Brain microvascular endothelial cell (primary cell): ENCODE measurements at regions not wholly inside any gene's neighbourhood (a gene's known extent, or its start where the extent isn't known, plus 50 kb on each side); places are given as distances from the start of the nearest gene placed in this dataset.

ENCODE experiments used
- DNase-seq: peaks from one replicate; pipeline ENCODE4 v3.0.0-alpha.2; 2020
- H3K27ac ChIP-seq: fragments of 250-450 bp; sonication (Bioruptor Pico); 2 replicates; pipeline ENCODE4 v1.5.1; 2020; ENCODE audit warnings: mild to moderate bottlenecking, moderate library complexity
- H3K27me3 ChIP-seq: fragments of 250-450 bp; sonication (Bioruptor Pico); replicated peaks from 2 replicates; pipeline ENCODE4 v1.5.1; 2020; ENCODE audit warnings: mild to moderate bottlenecking
- H3K36me3 ChIP-seq: fragments of 250-450 bp; sonication (Bioruptor Pico); replicated peaks from 2 replicates; pipeline ENCODE4 v1.5.1; 2020; ENCODE audit warnings: mild to moderate bottlenecking
- H3K4me3 ChIP-seq: 2 replicates; pipeline ENCODE4 v1.5.1; 2011; ENCODE audit warnings: low read depth, mild to moderate bottlenecking, control low read depth, low read length, moderate library complexity
- in situ Hi-C: cut with HindIII; loops from 2 replicates; pipeline ENCODE4 v1.10.0; 2017; ENCODE audit warnings: low sequenced_read_pairs, low pct_ligation_motif_present
- TF ChIP-seq, protein P1 (sequence below): IDR thresholded peaks from 2 replicates; pipeline ENCODE4 v1.5.1; 2011; ENCODE audit warnings: low read depth, mild to moderate bottlenecking, moderate library complexity, low read length, control low read depth, inconsistent platforms; ENCODE audit errors: missing control alignments

DNA sequence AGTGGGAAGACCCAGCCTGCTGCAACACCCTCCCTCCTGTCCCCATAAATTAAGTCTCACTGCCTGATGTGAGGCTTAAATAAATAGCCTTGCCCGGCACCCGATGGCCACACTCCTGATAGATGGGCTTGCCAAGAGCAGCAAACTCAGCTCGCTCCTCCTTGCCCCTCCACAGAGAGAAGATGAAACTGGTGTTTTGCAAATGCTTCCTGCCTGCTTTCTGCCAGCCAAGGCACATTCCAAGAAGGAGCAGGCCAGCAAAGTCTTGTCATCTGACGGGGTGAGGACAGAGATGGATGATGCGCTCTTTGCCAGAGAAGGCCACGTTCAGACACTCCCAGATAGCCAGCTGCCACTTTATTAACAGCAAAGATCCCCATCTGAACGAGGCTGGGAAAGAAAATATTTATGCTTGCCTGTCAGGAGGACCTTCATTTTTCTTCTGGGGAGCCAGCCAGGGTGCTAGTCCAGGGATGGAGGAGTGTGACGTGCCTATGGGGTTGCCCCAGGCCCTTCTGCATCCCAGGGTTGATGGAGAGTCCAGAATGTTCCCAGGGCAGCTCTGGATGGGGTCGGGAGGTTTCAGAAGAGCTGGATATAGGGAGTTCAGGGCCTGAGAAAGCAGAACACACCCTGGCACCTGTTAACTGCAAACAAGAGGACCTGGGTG lies 265.4 kb downstream of the FOXD2 start:
- Histone ChIP-seq H3K27me3 (peaks cover 4% of the 10 kb centered on the region), H3K27ac (no peak overlapping the region), H3K4me3 (no peak overlapping the region), H3K36me3 (no peaks in the 10 kb centered on the region)
- DNase-seq, result no peak
- TF ChIP-seq, protein P1, sequence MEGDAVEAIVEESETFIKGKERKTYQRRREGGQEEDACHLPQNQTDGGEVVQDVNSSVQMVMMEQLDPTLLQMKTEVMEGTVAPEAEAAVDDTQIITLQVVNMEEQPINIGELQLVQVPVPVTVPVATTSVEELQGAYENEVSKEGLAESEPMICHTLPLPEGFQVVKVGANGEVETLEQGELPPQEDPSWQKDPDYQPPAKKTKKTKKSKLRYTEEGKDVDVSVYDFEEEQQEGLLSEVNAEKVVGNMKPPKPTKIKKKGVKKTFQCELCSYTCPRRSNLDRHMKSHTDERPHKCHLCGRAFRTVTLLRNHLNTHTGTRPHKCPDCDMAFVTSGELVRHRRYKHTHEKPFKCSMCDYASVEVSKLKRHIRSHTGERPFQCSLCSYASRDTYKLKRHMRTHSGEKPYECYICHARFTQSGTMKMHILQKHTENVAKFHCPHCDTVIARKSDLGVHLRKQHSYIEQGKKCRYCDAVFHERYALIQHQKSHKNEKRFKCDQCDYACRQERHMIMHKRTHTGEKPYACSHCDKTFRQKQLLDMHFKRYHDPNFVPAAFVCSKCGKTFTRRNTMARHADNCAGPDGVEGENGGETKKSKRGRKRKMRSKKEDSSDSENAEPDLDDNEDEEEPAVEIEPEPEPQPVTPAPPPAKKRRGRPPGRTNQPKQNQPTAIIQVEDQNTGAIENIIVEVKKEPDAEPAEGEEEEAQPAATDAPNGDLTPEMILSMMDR, result no peak
- in situ Hi-C loops, result no loop called here

DNA sequence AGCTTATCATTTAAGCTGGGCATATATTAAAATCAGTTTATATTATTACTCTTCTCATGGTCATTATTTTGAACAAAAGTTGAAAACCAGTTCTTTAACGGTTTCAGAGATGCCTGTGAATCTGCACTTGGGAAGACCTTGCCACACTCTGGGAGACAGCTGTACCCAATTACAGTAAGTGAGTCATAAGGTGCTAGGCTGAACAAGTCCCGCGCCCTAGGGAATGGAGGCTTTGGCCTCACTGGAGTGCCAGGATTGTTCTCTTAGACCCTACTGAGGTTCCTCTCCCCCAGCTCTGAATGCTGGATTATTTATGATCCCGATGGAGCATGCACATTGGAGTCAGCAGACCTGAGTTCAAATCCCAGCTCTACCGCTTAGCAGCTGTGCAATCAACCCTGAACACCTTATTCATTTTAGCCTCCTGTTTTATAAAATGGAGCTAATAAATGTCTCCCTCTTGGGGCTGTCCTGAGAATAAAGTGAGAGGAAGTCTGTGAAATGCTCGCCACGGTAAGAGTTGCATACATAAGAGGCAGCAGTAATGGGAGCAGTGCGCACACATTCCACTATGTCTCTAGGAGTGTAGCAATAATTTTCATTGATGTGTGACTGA lies 266.2 kb downstream of the FOXD2 start:
- peak; percentile 32 for DNase-seq
- TF ChIP-seq, protein P1, result peak; percentile 51
- no peak overlapping the region for H3K4me3 ChIP-seq
- no peak overlapping the region for H3K27ac ChIP-seq
- no peaks in the 10 kb centered on the region for H3K36me3 ChIP-seq
- in situ Hi-C loops, result no loop called here
- peaks cover 11% of the 10 kb centered on the region for H3K27me3 ChIP-seq

DNA sequence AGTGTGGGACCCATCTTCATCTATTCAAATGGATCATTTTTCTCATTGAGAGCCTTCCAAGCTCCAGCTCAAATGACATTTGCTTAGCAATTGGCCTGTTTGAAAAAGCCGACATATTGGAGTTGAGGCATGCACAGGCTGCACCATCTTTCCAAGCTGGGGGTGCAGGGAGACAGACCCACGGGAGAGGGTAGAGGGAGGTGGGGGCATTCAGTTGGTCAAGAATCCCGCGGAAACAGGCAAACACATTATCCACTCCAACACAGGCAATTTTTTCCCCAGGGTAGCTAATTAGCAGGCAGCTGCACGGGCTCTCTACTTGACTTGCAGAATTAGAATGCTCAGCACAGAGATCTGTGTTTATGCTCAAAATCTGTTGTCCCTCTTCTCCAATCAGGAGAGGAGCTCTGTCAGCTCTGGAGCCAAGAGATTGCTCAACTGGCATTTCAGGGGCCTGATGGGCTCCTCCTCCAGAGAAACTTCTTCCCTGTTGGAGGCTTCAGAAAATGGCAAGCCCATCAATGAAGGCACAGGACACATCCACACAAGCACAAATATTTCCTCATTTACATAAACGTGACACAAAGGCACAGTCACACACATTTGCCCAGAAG lies 267.8 kb downstream of the FOXD2 start:
- Histone ChIP-seq H3K27ac (no peak overlapping the region), H3K4me3 (no peak overlapping the region), H3K36me3 (no peaks in the 10 kb centered on the region), H3K27me3 (peaks cover 19% of the 10 kb centered on the region)
- no peak for DNase-seq
- TF ChIP-seq, protein P1, result no peak
- in situ Hi-C loops, result no loop called here

DNA sequence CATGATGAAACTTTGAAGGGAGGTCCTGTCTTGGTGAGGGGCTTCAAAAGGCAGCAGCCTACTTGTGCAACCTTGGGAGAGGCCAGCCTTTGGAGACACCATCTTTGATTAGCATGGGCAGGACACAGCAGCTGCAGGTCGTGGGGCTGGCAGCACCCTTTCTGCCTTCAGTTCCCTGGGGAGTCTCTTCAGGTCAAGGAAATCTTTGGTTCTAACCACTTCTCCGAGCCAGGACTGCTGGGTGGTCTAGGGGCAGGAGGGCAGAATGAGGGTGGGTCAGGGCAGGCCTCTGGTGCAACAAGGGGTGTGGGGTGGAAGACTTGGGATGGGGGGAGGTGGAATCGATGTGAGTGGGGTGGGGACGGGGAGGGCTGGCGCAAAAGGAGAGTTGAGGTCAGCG lies 269.7 kb downstream of the FOXD2 start:
- TF ChIP-seq, protein P1, result no peak
- no peak for DNase-seq
- in situ Hi-C loops, result no loop called here
- Histone ChIP-seq H3K4me3 (no peak overlapping the region), H3K36me3 (no peaks in the 10 kb centered on the region), H3K27ac (no peak overlapping the region), H3K27me3 (peaks cover 32% of the 10 kb centered on the region)

DNA sequence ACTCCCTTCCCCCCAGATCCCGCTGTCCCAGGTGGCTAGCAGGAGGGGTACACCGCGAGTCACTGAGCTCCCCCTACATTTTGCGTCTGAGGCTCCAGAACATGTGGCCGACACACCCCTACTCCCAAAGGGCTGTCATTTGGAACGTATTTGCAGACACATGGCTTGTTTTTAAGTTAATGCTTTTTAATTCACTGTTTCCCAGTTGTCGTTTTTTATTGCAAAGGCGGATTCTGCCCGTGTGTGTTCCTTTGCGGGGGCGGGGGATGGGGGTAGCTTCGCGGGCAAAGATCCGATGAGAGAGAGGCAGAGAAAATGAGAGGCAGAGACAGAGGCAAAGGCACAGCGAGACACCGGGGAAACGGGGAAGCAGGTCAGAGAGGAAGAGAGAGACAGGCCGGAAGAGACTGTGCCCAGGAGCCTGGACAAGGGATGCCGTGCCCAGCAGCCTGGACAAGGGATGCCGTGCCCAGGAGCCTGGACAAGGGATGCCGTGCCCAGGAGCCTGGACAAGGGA lies 270.2 kb downstream of the FOXD2 start:
- peaks cover 32% of the 10 kb centered on the region for H3K27me3 ChIP-seq
- TF ChIP-seq, protein P1, result no peak

More for the DNA sequence above, 270.2 kb downstream of the FOXD2 start:
- H3K36me3 ChIP-seq, result no peaks in the 10 kb centered on the region
- in situ Hi-C loops, result no loop called here
- DNase-seq, result no peak
- no peak overlapping the region for H3K4me3 ChIP-seq
- H3K27ac ChIP-seq, result no peak overlapping the region
